A549 (cell line): ENCODE measurements at regions not wholly inside any gene's neighbourhood (a gene's known extent, or its start where the extent isn't known, plus 50 kb on each side); places are given as distances from the start of the nearest gene placed in this dataset.

Source experiments
- ATAC-seq, 2 experiments: fragments of 200-7000 bp in 1 of 2; fragments of >200 bp in 1 of 2; cut with Nextera tagmentation in 1 of 2; cut with Tn5 transposase in 1 of 2; 3 replicates each; pipeline versions ENCODE4 v1.8.0 to v1.9.1; 2018 to 2020; ENCODE audit warnings: mild to moderate bottlenecking in 1 of 2, moderate library complexity in 1 of 2
- CTCF ChIA-PET: fragments of 300-600 bp; sonication (Branson Sonifier 250); formaldehyde crosslinking; extraction: SDS; loops from one replicate; lab custom pipeline; 2021; ENCODE audit warnings: antibody characterized with exemption, inconsistent platforms; lab: Yijun Ruan, JAX
- POLR2A ChIA-PET: fragments of 350-600 bp; formaldehyde crosslinking; extraction: SDS; loops from one replicate; lab custom pipeline; 2021; ENCODE audit warnings: antibody characterized with exemption, inconsistent platforms; lab: Yijun Ruan, JAX
- DNase-seq, 2 experiments: peaks; one replicate each; pipeline versions ENCODE4 v3.0.0 to v3.0.0-alpha.2; 2011 to 2016; ENCODE audit warnings: low read depth in 1 of 2, low spot score in 1 of 2
- FAIRE-seq: peaks from 2 replicates; lab custom pipeline; 2011; peaks lifted over from hg19 to GRCh38; lab: Jason Lieb, UNC
- H3K27ac ChIP-seq, 2 experiments: fragments of >200 bp; sonication (Bioruptor Twin); formaldehyde crosslinking; 3 replicates each; pipeline ENCODE4 v1.5.1; 2016 to 2017
- H3K4me1 ChIP-seq: fragments of >200 bp; sonication (Bioruptor Twin); formaldehyde crosslinking; 3 replicates; pipeline ENCODE4 v1.6.1; 2016
- H3K4me2 ChIP-seq: fragments of >200 bp; sonication (Bioruptor Twin); formaldehyde crosslinking; 3 replicates; pipeline ENCODE4 v1.6.1; 2016
- H3K4me3 ChIP-seq: fragments of >200 bp; sonication (Bioruptor Twin); formaldehyde crosslinking; 3 replicates; pipeline ENCODE4 v1.5.1; 2016
- H3K9me3 ChIP-seq: fragments of >200 bp; sonication (Bioruptor Twin); formaldehyde crosslinking; 3 replicates; pipeline ENCODE4 v1.6.1; 2016
- CBX8 ChIP-seq: fragments of 200-600 bp; sonication (generic); IDR thresholded peaks from 2 replicates; pipeline ENCODE4 v1.6.1; 2016
- CEBPB ChIP-seq, 2 experiments: fragments of >200 bp in 1 of 2; sonication (Bioruptor Twin) in 1 of 2; formaldehyde crosslinking in 1 of 2; IDR thresholded peaks; 2 replicates each; pipeline ENCODE4 v1.6.1; 2012 to 2016
- CHD4 ChIP-seq: fragments of 200-600 bp; sonication (generic); IDR thresholded peaks from 2 replicates; pipeline ENCODE4 v1.6.1; 2016; ENCODE audit warnings: antibody characterized with exemption, mild to moderate bottlenecking, borderline replicate concordance
- CTCF ChIP-seq: fragments of >200 bp; sonication (Bioruptor Twin); formaldehyde crosslinking; IDR thresholded peaks from 3 replicates; pipeline ENCODE4 v1.5.1; 2016
- EHF ChIP-seq: fragments of 250-450 bp; sonication (Bioruptor Pico); IDR thresholded peaks from 2 replicates; pipeline ENCODE4 v1.5.0; 2020; ENCODE audit warnings: mild to moderate bottlenecking
- ELK1 ChIP-seq: fragments of 150-350 bp; IDR thresholded peaks from 2 replicates; pipeline ENCODE4 v1.6.1; 2014; ENCODE audit warnings: low read depth, mild to moderate bottlenecking, low read length
- EP300 ChIP-seq, 2 experiments: fragments of >200 bp; sonication (Bioruptor Twin); formaldehyde crosslinking; IDR thresholded peaks; 2 replicates in 1 of 2; 3 replicates in 1 of 2; pipeline ENCODE4 v1.6.1; 2016 to 2017
- ESRRA ChIP-seq: fragments of 150-350 bp; IDR thresholded peaks from 2 replicates; pipeline ENCODE4 v1.6.1; 2014; ENCODE audit warnings: mild to moderate bottlenecking, low read length, borderline replicate concordance
- FOSB ChIP-seq: fragments of 250-450 bp; sonication (Bioruptor Pico); IDR thresholded peaks from 2 replicates; pipeline ENCODE4 v1.5.0; 2020; ENCODE audit warnings: mild to moderate bottlenecking, moderate library complexity
- FOXS1 ChIP-seq: fragments of 250-450 bp; sonication (Bioruptor Pico); IDR thresholded peaks from 2 replicates; pipeline ENCODE4 v1.5.0; 2020; ENCODE audit warnings: mild to moderate bottlenecking, moderate library complexity
- HEYL ChIP-seq: fragments of 250-450 bp; sonication (Bioruptor Pico); IDR thresholded peaks from 2 replicates; pipeline ENCODE4 v1.8.0; 2021; ENCODE audit warnings: mild to moderate bottlenecking, moderate library complexity
- HOXA7 ChIP-seq: fragments of 250-450 bp; sonication (Bioruptor Pico); IDR thresholded peaks from 2 replicates; pipeline ENCODE4 v1.5.0; 2020; ENCODE audit warnings: mild to moderate bottlenecking, moderate library complexity
- HOXB5 ChIP-seq: fragments of 250-450 bp; sonication (Bioruptor Pico); IDR thresholded peaks from 2 replicates; pipeline ENCODE4 v1.5.0; 2020; ENCODE audit warnings: mild to moderate bottlenecking, moderate library complexity
- JUN ChIP-seq, 2 experiments: fragments of >200 bp; sonication (Bioruptor Twin); formaldehyde crosslinking; IDR thresholded peaks; 2 replicates in 1 of 2; 3 replicates in 1 of 2; pipeline ENCODE4 v1.6.1; 2016 to 2017
- JUNB ChIP-seq: fragments of >200 bp; sonication (Bioruptor Twin); formaldehyde crosslinking; IDR thresholded peaks from 2 replicates; pipeline ENCODE4 v1.6.1; 2016
- KDM1A ChIP-seq: fragments of 200-600 bp; sonication (generic); IDR thresholded peaks from 2 replicates; pipeline ENCODE4 v1.6.1; 2016; ENCODE audit warnings: low read depth, mild to moderate bottlenecking
- KDM5A ChIP-seq: fragments of 200-600 bp; sonication (generic); IDR thresholded peaks from 2 replicates; pipeline ENCODE4 v1.6.1; 2016; ENCODE audit warnings: antibody characterized with exemption, mild to moderate bottlenecking
- MAX ChIP-seq: IDR thresholded peaks from 2 replicates; pipeline ENCODE4 v1.6.1; 2012
- MYC ChIP-seq: IDR thresholded peaks from 2 replicates; pipeline ENCODE4 v1.6.1; 2012; ENCODE audit warnings: mild to moderate bottlenecking, inconsistent platforms, low read length, improper control_type of control experiment, borderline replicate concordance
- NFE2L2 ChIP-seq: fragments of 150-350 bp; conservative IDR thresholded peaks from 2 replicates; pipeline ENCODE4 v1.6.1; 2014; ENCODE audit warnings: low read length
- NR3C1 ChIP-seq: fragments of >200 bp; sonication (Bioruptor Twin); formaldehyde crosslinking; IDR thresholded peaks from 3 replicates; pipeline ENCODE4 v1.6.1; 2017
- PBX3 ChIP-seq: IDR thresholded peaks from 2 replicates; pipeline ENCODE4 v1.6.1; 2012
- PHF8 ChIP-seq: fragments of 200-600 bp; sonication (generic); IDR thresholded peaks from 2 replicates; pipeline ENCODE4 v1.6.1; 2016; ENCODE audit warnings: low read depth, mild to moderate bottlenecking, antibody characterized with exemption, moderate library complexity, borderline replicate concordance
- POLR2A ChIP-seq: IDR thresholded peaks from 2 replicates; pipeline ENCODE4 v1.6.1; 2012; ENCODE audit warnings: mild to moderate bottlenecking, low read length
- RAD21 ChIP-seq, 2 experiments: fragments of >200 bp in 1 of 2; sonication (Bioruptor Twin) in 1 of 2; formaldehyde crosslinking in 1 of 2; IDR thresholded peaks in 1 of 2; conservative IDR thresholded peaks in 1 of 2; 2 replicates in 1 of 2; 3 replicates in 1 of 2; pipeline ENCODE4 v1.6.1; 2012 to 2018; ENCODE audit warnings: inconsistent platforms in 1 of 2
- RCOR1 ChIP-seq: fragments of 150-350 bp; IDR thresholded peaks from 2 replicates; pipeline ENCODE4 v1.6.1; 2014; ENCODE audit warnings: antibody characterized with exemption, low read length, low read depth
- RFX5 ChIP-seq: fragments of 450-650 bp; IDR thresholded peaks from 2 replicates; pipeline ENCODE4 v1.7.1; 2014; ENCODE audit warnings: antibody characterized with exemption, mild to moderate bottlenecking, moderate library complexity
- ZNF302 ChIP-seq: fragments of 250-450 bp; sonication (Bioruptor Pico); IDR thresholded peaks from 2 replicates; pipeline ENCODE4 v1.9.0; 2021; ENCODE audit warnings: inconsistent platforms, mild to moderate bottlenecking, moderate library complexity
- WGBS: methylation state at CpG from one replicate; pipeline ENCODE4 v1.1.6; 2017; ENCODE audit errors: missing lambda C conversion rate; 5-methylcytosine and 5-hydroxymethylcytosine counted together

- no peak for FAIRE-seq
- no peak overlapping the region for H3K4me3 ChIP-seq
- H3K27ac ChIP-seq, result no peak overlapping the region
- H3K9me3 ChIP-seq, result no peaks in the 10 kb centered on the region
- TF ChIP-seq EHF, result no peak
- TF ChIP-seq PBX3, result no peak
- no peak for TF ChIP-seq EP300 (IDR thresholded peaks at IDR 0.05)
- no peak for TF ChIP-seq CTCF
- no peak for TF ChIP-seq RAD21 (conservative IDR thresholded peaks at IDR 0.05 in 1 of 2, IDR thresholded peaks at IDR 0.05 in 1 of 2)
- TF ChIP-seq KDM5A, result no peak
- no peak for TF ChIP-seq MYC
- TF ChIP-seq NFE2L2, result no peak
- no peak for TF ChIP-seq CBX8
- TF ChIP-seq FOXS1 (CRISPR knock-in tag), result no peak
- TF ChIP-seq MAX, result no peak
- no peak for TF ChIP-seq JUN (IDR thresholded peaks at IDR 0.05)
- TF ChIP-seq KDM1A, result no peak
- TF ChIP-seq HEYL (CRISPR knock-in tag), result no peak
- TF ChIP-seq FOSB (CRISPR knock-in tag), result no peak
- ATAC-seq, result no peak
- POLR2A ChIA-PET, result no interaction called here
- DNase-seq, result no peak
- WGBS, result 26% methylated on average over 6 of the region's 6 CpGs
- CTCF ChIA-PET, result interaction anchor here (1.2 kb wide), 1 partner anchor 9 kb away, joined by 3 read pairs; no protein-coding TSS in a partner anchor
- H3K4me1 ChIP-seq, result no peaks in the 10 kb centered on the region
- no peak overlapping the region for H3K4me2 ChIP-seq
Measured at GRCh38 chr2:2875831-2876230, 501.8 kb downstream of the EIPR1 start.

- no peak overlapping the region for H3K4me3 ChIP-seq
- no peak for TF ChIP-seq FOSB (CRISPR knock-in tag)
- TF ChIP-seq POLR2A, result no peak
- no peak for TF ChIP-seq RFX5
- no peak for TF ChIP-seq ZNF302 (CRISPR knock-in tag)
- no peak for TF ChIP-seq ESRRA
- no peak for TF ChIP-seq JUNB
- no peak for TF ChIP-seq CBX8
- no peak for TF ChIP-seq RCOR1
- TF ChIP-seq KDM1A, result no peak
- no peak for TF ChIP-seq HOXB5 (CRISPR knock-in tag)
- TF ChIP-seq PHF8, result no peak
- no peak for TF ChIP-seq CHD4
- no peak for TF ChIP-seq CEBPB (IDR thresholded peaks at IDR 0.05)
- TF ChIP-seq HOXA7 (CRISPR knock-in tag), result no peak
- TF ChIP-seq NR3C1, result no peak
- TF ChIP-seq ELK1, result no peak
- TF ChIP-seq, all 56 proteins: peak for 0
- DNase-seq (no peak), FAIRE-seq (no peak), ATAC-seq (no peak)
- no peaks in the 10 kb centered on the region for H3K9me3 ChIP-seq
- no peak overlapping the region for H3K27ac ChIP-seq
- H3K4me1 ChIP-seq, result no peaks in the 10 kb centered on the region
- WGBS, result 62% methylated on average over 6 of the region's 11 CpGs
- POLR2A ChIA-PET, result no interaction called here
- CTCF ChIA-PET, result no interaction called here
- H3K4me2 ChIP-seq, result no peak overlapping the region
Measured at GRCh38 chr2:2875296-2875695, 502.3 kb downstream of the EIPR1 start.
